GM18519 (cell line): ENCODE measurements at regions not wholly inside any gene's neighbourhood (a gene's known extent, or its start where the extent isn't known, plus 50 kb on each side); places are given as distances from the start of the nearest gene placed in this dataset.
"Not testable (repeated sequence)": the region's sequence is repeated elsewhere in the genome, so short reads cannot be mapped to it uniquely, and the experiment has no call there.

Source experiments
- ATAC-seq: cut with Tn5 transposase; IDR thresholded peaks from one replicate; pipeline ENCODE4 v1.9.1; 2021; ENCODE audit warnings: mild to moderate bottlenecking, moderate library complexity; ENCODE audit not compliant: unreplicated experiment, low FRiP score

- ATAC-seq: no peak
Observed at GRCh38 chr5:25262221-25262620, 617.4 kb upstream of the CDH10 start.

GRCh38 chr5:25255128-25255527 is 610.4 kb upstream of the CDH10 start:
- no peak for ATAC-seq

GRCh38 chr5:25241981-25242380 is 597.2 kb upstream of the CDH10 start:
- ATAC-seq: no peak

- ATAC-seq: not testable (repeated sequence)
Observed at GRCh38 chr5:25238720-25239119, 593.9 kb upstream of the CDH10 start.

- ATAC-seq: no peak
Observed at GRCh38 chr5:25224316-25224982, 579.7 kb upstream of the CDH10 start.

GRCh38 chr5:25199902-25200301 is 555.1 kb upstream of the CDH10 start:
- not testable (repeated sequence) for ATAC-seq

- ATAC-seq: no peak
Observed at GRCh38 chr5:25190521-25191000, 545.8 kb upstream of the CDH10 start.

- ATAC-seq: no peak
Observed at GRCh38 chr5:25181249-25181648, 536.5 kb upstream of the CDH10 start.

GRCh38 chr5:25162616-25163015 is 517.8 kb upstream of the CDH10 start:
- not testable (repeated sequence) for ATAC-seq

GRCh38 chr5:25160891-25161290 is 516.1 kb upstream of the CDH10 start:
- no peak for ATAC-seq

- ATAC-seq: no peak
Observed at GRCh38 chr5:25150819-25151218, 506.0 kb upstream of the CDH10 start.

GRCh38 chr5:25128606-25129005 is 483.8 kb upstream of the CDH10 start:
- ATAC-seq: no peak

- no peak for ATAC-seq
Observed at GRCh38 chr5:25119650-25120049, 474.9 kb upstream of the CDH10 start.

- ATAC-seq: no peak
Observed at GRCh38 chr5:25107853-25108252, 463.1 kb upstream of the CDH10 start.

GRCh38 chr5:25099538-25099937 is 454.8 kb upstream of the CDH10 start:
- ATAC-seq: no peak

GRCh38 chr5:25095261-25095660 is 450.5 kb upstream of the CDH10 start:
- ATAC-seq: no peak

- ATAC-seq: no peak
Observed at GRCh38 chr5:25094219-25094618, 449.4 kb upstream of the CDH10 start.

GRCh38 chr5:25091921-25092320 is 447.1 kb upstream of the CDH10 start:
- no peak for ATAC-seq

- ATAC-seq: no peak
Observed at GRCh38 chr5:25090854-25091253, 446.1 kb upstream of the CDH10 start.

- ATAC-seq: no peak
Observed at GRCh38 chr5:25090275-25090674, 445.5 kb upstream of the CDH10 start.

GRCh38 chr5:25088689-25089088 is 443.9 kb upstream of the CDH10 start:
- not testable (repeated sequence) for ATAC-seq

GRCh38 chr5:25083261-25083660 is 438.5 kb upstream of the CDH10 start:
- ATAC-seq: not testable (repeated sequence)

- no peak for ATAC-seq
Observed at GRCh38 chr5:25066239-25066638, 421.5 kb upstream of the CDH10 start.
